Ovary (tissue), 7 donors: ENCODE measurements at regions not wholly inside any gene's neighbourhood (a gene's known extent, or its start where the extent isn't known, plus 50 kb on each side); places are given as distances from the start of the nearest gene placed in this dataset.

Experiments used
- DNase-seq, 5 donors: peaks; one replicate each; pipeline ENCODE4 v3.0.0-alpha.2; 2019 to 2020
- H3K27ac ChIP-seq, 2 donors: fragments of 200-600 bp; one replicate each; pipeline versions ENCODE4 v1.5.1 to v1.8.0; 2019 to 2022
- H3K27me3 ChIP-seq: fragments of 200-600 bp; one replicate; pipeline ENCODE4 v1.8.0; 2022
- H3K36me3 ChIP-seq: fragments of 200-600 bp; sonication (generic); one replicate; pipeline ENCODE4 v1.5.1; 2019
- H3K4me1 ChIP-seq: one replicate; pipeline ENCODE4 v1.8.1; 2013; ENCODE audit warnings: mild to moderate bottlenecking, moderate library complexity; ENCODE audit not compliant: insufficient read depth
- H3K4me3 ChIP-seq: fragments of 200-600 bp; sonication (generic); one replicate; pipeline ENCODE4 v1.5.1; 2017
- H3K9me3 ChIP-seq, 2 donors: fragments of 200-600 bp in 1 of 2; sonication (generic) in 1 of 2; one replicate each; pipeline versions ENCODE4 v1.5.1 to v1.8.1; 2013 to 2019; ENCODE audit warnings: mild to moderate bottlenecking in 1 of 2, moderate library complexity in 1 of 2
- EP300 ChIP-seq: sonication (generic); formaldehyde crosslinking; IDR thresholded peaks from one replicate; pipeline ENCODE4 v1.6.1; 2017; ENCODE audit warnings: antibody characterized with exemption
- POLR2A ChIP-seq: fragments of 450-650 bp; IDR thresholded peaks from one replicate; pipeline ENCODE4 v1.6.1; 2017; ENCODE audit warnings: antibody characterized with exemption, mild to moderate bottlenecking, moderate library complexity
- WGBS, 3 donors: extraction: QIAGEN DNeasy Blood & Tissue Kit in 1 of 3; methylation state at CpG; one replicate each; pipeline versions ENCODE4 v1.1.5 to v1.1.7; 2013 to 2017; 5-methylcytosine and 5-hydroxymethylcytosine counted together
- intact Hi-C, 4 donors: fragments of 100-400 bp; cut with DNase I; formaldehyde crosslinking; loops; one replicate each; pipeline versions ENCODE4 v1.11.0 to v1.15.1; 2022 to 2023
- TF ChIP-seq, protein P1 (sequence below), 3 donors: fragments of 450-650 bp in 2 of 3; fragments of 200-600 bp in 1 of 3; IDR thresholded peaks; one replicate each; pipeline versions ENCODE4 v1.5.1 to v1.8.0; 2016 to 2022; ENCODE audit warnings: antibody characterized with exemption in 3 of 3, mild to moderate bottlenecking in 1 of 3
- donor health status: DM: no; HTN: no; CAD: no; lungs with moderate emphysema.
- donor health status: DM: no; HTN: no; CAD: no.
- donor health status: Bipolar disorder and iron deficiency.
- donor health status: DM: no; HTN: no; CAD: no.
- donor health status: DM: yes; HTN: yes; CAD: no.

DNA sequence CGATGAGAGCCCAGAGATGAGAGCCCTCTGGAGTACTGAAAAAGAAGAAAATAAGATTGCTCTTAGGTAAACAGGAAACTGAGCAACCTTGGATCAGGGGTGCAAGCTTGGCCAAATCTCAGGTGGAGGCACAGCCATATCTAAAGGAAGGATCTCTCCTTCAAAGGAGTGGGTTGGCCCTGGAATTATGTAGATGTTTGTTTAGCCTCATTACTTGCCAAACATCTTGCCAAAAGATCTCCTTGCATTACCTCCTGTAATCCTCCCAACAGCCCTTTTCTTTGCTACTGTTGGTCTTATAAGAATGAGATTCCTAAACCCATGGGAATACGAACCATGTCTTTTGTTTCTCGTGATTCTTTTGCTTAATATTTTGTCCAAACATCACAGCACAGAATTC is 332.6 kb upstream of the NCKAP5 start:
- Histone ChIP-seq H3K36me3 (no peaks in the 10 kb centered on the region), H3K9me3 (no peaks in the 10 kb centered on the region), H3K4me3 (no peak overlapping the region), H3K27ac (no peak overlapping the region), H3K4me1 (no peaks in the 10 kb centered on the region), H3K27me3 (no peaks in the 10 kb centered on the region)
- intact Hi-C loops: no loop called here
- 65 to 76% (median 73%) methylated on average over 3 of the region's 3 CpGs for WGBS, 3 donors
- TF ChIP-seq EP300: no peak
- DNase-seq: no peak

DNA sequence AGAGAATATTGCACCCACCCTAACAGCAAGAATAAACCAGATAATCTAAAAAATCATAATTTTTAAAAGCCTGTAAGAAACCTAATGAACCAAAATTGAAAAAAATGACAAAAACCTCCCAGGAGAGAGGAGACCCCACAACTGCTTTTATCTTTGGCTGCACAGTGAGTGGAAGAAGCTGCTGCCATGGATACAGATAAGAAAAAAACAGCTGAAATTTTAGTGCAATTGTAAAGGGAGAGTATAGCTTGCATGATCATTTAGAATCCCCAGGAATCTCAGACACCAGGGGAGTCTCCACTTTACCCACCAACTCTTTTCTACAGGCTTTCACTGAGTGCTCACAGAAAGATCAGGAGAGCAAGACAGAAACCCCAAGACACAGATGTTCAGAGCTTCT is 338.1 kb upstream of the NCKAP5 start:
- TF ChIP-seq EP300: no peak
- TF ChIP-seq, protein P1, sequence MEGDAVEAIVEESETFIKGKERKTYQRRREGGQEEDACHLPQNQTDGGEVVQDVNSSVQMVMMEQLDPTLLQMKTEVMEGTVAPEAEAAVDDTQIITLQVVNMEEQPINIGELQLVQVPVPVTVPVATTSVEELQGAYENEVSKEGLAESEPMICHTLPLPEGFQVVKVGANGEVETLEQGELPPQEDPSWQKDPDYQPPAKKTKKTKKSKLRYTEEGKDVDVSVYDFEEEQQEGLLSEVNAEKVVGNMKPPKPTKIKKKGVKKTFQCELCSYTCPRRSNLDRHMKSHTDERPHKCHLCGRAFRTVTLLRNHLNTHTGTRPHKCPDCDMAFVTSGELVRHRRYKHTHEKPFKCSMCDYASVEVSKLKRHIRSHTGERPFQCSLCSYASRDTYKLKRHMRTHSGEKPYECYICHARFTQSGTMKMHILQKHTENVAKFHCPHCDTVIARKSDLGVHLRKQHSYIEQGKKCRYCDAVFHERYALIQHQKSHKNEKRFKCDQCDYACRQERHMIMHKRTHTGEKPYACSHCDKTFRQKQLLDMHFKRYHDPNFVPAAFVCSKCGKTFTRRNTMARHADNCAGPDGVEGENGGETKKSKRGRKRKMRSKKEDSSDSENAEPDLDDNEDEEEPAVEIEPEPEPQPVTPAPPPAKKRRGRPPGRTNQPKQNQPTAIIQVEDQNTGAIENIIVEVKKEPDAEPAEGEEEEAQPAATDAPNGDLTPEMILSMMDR (IDR thresholded peaks at IDR 0.05): no peak
- no peak for TF ChIP-seq POLR2A
- Histone ChIP-seq H3K4me1 (no peaks in the 10 kb centered on the region), H3K9me3 (no peaks in the 10 kb centered on the region), H3K36me3 (no peaks in the 10 kb centered on the region), H3K4me3 (no peak overlapping the region), H3K27ac (no peak overlapping the region), H3K27me3 (no peaks in the 10 kb centered on the region)
- DNase-seq: no peak
- intact Hi-C loops: no loop called here

DNA sequence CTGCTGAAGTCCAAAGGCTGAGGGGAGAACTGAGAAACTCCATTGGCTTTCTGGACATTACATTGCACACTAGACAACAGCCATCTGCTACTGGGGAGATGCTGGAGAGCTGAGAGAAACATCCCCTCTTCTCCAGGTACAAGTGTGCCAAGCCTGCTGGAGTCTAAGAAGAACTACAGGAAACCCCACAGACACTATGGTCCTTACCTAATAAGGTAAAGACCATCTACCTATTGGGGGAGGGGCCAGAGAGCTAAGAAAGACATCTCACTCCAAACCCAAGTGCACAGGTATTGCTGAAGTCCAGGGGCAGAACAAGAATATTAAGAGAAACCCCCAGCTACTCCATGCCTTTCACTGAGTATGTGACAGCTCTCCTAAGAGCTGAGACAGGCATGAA is 338.7 kb upstream of the NCKAP5 start:
- no peak overlapping the region for H3K4me3 ChIP-seq
- no peaks in the 10 kb centered on the region for H3K27me3 ChIP-seq
- H3K27ac ChIP-seq: no peak overlapping the region
- no peak for TF ChIP-seq EP300
- TF ChIP-seq, protein P1 (IDR thresholded peaks at IDR 0.05): no peak
- no peak for TF ChIP-seq POLR2A
- DNase-seq: no peak
- intact Hi-C loops: no loop called here
- no peaks in the 10 kb centered on the region for H3K36me3 ChIP-seq
- H3K9me3 ChIP-seq: no peaks in the 10 kb centered on the region
- H3K4me1 ChIP-seq: no peaks in the 10 kb centered on the region

DNA sequence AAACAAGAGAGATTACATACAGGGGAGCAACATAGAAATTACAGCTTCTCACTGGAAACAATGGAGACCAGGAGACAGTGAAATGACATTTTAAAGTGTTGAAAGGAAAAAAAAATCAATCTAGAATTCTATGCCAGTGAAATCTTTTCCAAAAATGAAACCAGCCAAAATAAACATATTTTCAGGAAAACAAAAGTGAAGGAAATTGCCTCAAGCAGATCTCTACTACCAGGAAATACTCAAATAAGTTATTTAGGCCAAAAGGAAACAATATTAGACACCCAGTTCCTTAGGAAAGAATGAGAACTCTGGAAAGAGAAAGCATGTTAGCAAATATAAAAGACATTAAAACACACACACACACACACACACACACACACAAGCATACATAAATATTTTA is 339.9 kb upstream of the NCKAP5 start:
- Histone ChIP-seq H3K9me3 (no peaks in the 10 kb centered on the region), H3K4me1 (no peaks in the 10 kb centered on the region), H3K36me3 (no peaks in the 10 kb centered on the region), H3K4me3 (no peak overlapping the region), H3K27me3 (no peaks in the 10 kb centered on the region), H3K27ac (no peak overlapping the region)
- intact Hi-C loops: no loop called here
- DNase-seq: no peak
- TF ChIP-seq POLR2A: no peak
- TF ChIP-seq, protein P1 (IDR thresholded peaks at IDR 0.05): no peak
- TF ChIP-seq EP300: no peak

DNA sequence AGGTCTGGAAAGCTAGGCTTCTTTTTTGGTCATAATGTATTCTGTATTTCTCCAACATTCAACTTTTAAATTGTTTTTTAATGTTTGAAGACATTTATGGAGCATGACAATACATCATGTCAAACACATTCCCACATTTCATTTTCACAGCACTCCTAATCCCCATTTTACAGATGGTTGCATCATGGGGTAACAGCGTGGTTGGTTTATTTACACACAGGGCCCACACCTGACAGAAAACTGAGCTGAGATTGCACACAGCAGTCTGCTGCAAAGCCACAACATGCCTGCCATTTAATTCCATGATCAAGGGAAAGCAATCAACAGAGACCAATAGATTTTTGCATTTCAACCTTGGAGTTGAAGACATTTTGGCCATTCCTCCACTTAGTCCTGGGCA is 335.7 kb upstream of the MGAT5 start:
- H3K36me3 ChIP-seq: no peaks in the 10 kb centered on the region
- WGBS, 3 donors: 79 to 82% (median 81%) methylated on average over 1 of the region's 1 CpG
- H3K27ac ChIP-seq: no peak overlapping the region
- H3K9me3 ChIP-seq: no peaks in the 10 kb centered on the region
- DNase-seq: no peak
- H3K4me3 ChIP-seq: no peak overlapping the region
- no peak for TF ChIP-seq EP300
- intact Hi-C loops: no loop called here
- H3K27me3 ChIP-seq: no peaks in the 10 kb centered on the region
- H3K4me1 ChIP-seq: no peaks in the 10 kb centered on the region

DNA sequence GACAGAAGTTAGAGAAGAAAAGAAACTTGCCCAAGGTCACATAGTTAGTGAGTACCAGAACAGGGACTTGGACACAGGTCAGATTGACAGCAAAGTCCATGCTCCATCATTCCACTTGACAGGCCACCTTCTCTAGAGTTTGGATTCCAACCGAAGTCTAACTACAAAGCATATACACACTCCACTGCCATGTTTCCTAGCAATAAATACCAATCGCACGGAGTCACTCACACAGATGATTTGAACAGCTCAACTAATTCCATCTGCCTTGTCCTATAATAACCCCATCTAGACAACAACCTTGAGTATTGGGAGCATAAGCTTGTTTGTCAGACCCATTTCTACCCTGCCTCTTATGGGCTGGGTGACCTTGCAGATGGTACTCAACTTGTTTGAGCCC is 334.6 kb upstream of the MGAT5 start:
- TF ChIP-seq, protein P1 (IDR thresholded peaks at IDR 0.05): no peak
- TF ChIP-seq EP300 (no peak), POLR2A (no peak)
- DNase-seq: no peak
- no peak overlapping the region for H3K27ac ChIP-seq
- no peaks in the 10 kb centered on the region for H3K36me3 ChIP-seq
- H3K9me3 ChIP-seq: no peaks in the 10 kb centered on the region
- no peak overlapping the region for H3K4me3 ChIP-seq
- intact Hi-C loops: no loop called here
- no peaks in the 10 kb centered on the region for H3K4me1 ChIP-seq
- no peaks in the 10 kb centered on the region for H3K27me3 ChIP-seq
- 53 to 56% (median 53%) methylated on average over 3 of the region's 3 CpGs for WGBS, 3 donors
